ENCODE measurements at regions not wholly inside any gene's neighbourhood (a gene's known extent, or its start where the extent isn't known, plus 50 kb on each side); places are given as distances from the start of the nearest gene placed in this dataset.

- Histone ChIP-seq H3K27ac (ENCODE audit: low read depth in 1 of 2, low read length in 2 of 2) (no peak overlapping the region), H3K36me3 (ENCODE audit: control insufficient read depth in 1 of 2, insufficient read depth in 2 of 2, low read length in 1 of 2) (no peaks in the 10 kb centered on the region), H3K27me3 (ENCODE audit: control insufficient read depth in 1 of 2, insufficient read depth in 2 of 2, low read length in 1 of 2) (peaks cover 0 to 2% of the 10 kb centered on the region in 2 donors), H3K4me3 (ENCODE audit: low read length in 2 of 2) (no peak overlapping the region), H3K4me1 (ENCODE audit: control insufficient read depth in 1 of 2, insufficient read depth in 2 of 2, low read length in 2 of 2) (no peaks in the 10 kb centered on the region), H3K9me3 (ENCODE audit: control insufficient read depth, low read length) (peaks cover 1% of the 10 kb centered on the region)
- ATAC-seq (ENCODE audit: low FRiP score) (no peak), DNase-seq (no peak)
- 62 to 63% methylated on average over 2 of the region's 2 CpGs for WGBS, 2 donors
- intact Hi-C loops (cut with DNase I): no loop called here
Measured at GRCh38 chr10:117876210-117876609, 170.5 kb downstream of the RAB11FIP2 start.

GRCh38 chr10:117878626-117879025 is 168.1 kb downstream of the RAB11FIP2 start:
- no peaks in the 10 kb centered on the region for H3K4me1 ChIP-seq (ENCODE audit: control insufficient read depth in 1 of 2, insufficient read depth in 2 of 2, low read length in 2 of 2)
- no peaks in the 10 kb centered on the region for H3K36me3 ChIP-seq (ENCODE audit: control insufficient read depth in 1 of 2, insufficient read depth in 2 of 2, low read length in 1 of 2)
- H3K27ac ChIP-seq (ENCODE audit: low read depth in 1 of 2, low read length in 2 of 2): no peak overlapping the region
- DNase-seq (no peak), ATAC-seq (ENCODE audit: low FRiP score) (no peak)
- WGBS, 2 donors: 71 to 72% methylated on average over 5 of the region's 5 CpGs
- H3K4me3 ChIP-seq (ENCODE audit: low read length in 2 of 2): no peak overlapping the region
- peaks cover 1% of the 10 kb centered on the region for H3K9me3 ChIP-seq (ENCODE audit: control insufficient read depth, low read length)
- intact Hi-C loops (cut with DNase I): no loop called here
- no peaks in the 10 kb centered on the region for H3K27me3 ChIP-seq (ENCODE audit: control insufficient read depth in 1 of 2, insufficient read depth in 2 of 2, low read length in 1 of 2)

- DNase-seq: no peak
- Histone ChIP-seq H3K27ac (ENCODE audit: low read depth in 1 of 2, low read length in 2 of 2) (no peak overlapping the region), H3K36me3 (ENCODE audit: control insufficient read depth in 1 of 2, insufficient read depth in 2 of 2, low read length in 1 of 2) (no peaks in the 10 kb centered on the region), H3K9me3 (ENCODE audit: control insufficient read depth, low read length) (peaks cover under 1% of the 10 kb centered on the region), H3K4me3 (ENCODE audit: low read length in 2 of 2) (no peak overlapping the region), H3K27me3 (ENCODE audit: control insufficient read depth in 1 of 2, insufficient read depth in 2 of 2, low read length in 1 of 2) (no peaks in the 10 kb centered on the region), H3K4me1 (ENCODE audit: control insufficient read depth in 1 of 2, insufficient read depth in 2 of 2, low read length in 2 of 2) (no peaks in the 10 kb centered on the region)
- 66 to 71% methylated on average over 4 of the region's 4 CpGs for WGBS, 2 donors
- intact Hi-C loops (cut with DNase I): no loop called here
- ATAC-seq (ENCODE audit: low FRiP score): no peak
Measured at GRCh38 chr10:117884093-117884492, 162.6 kb downstream of the RAB11FIP2 start.

GRCh38 chr10:117884592-117884991 is 162.1 kb downstream of the RAB11FIP2 start:
- Histone ChIP-seq H3K36me3 (ENCODE audit: control insufficient read depth in 1 of 2, insufficient read depth in 2 of 2, low read length in 1 of 2) (no peaks in the 10 kb centered on the region), H3K9me3 (ENCODE audit: control insufficient read depth, low read length) (no peaks in the 10 kb centered on the region), H3K27ac (ENCODE audit: low read depth in 1 of 2, low read length in 2 of 2) (no peak overlapping the region), H3K4me3 (ENCODE audit: low read length in 2 of 2) (no peak overlapping the region), H3K4me1 (ENCODE audit: control insufficient read depth in 1 of 2, insufficient read depth in 2 of 2, low read length in 2 of 2) (no peaks in the 10 kb centered on the region), H3K27me3 (ENCODE audit: control insufficient read depth in 1 of 2, insufficient read depth in 2 of 2, low read length in 1 of 2) (no peaks in the 10 kb centered on the region)
- WGBS, 2 donors: 49 to 52% methylated on average over 6 of the region's 6 CpGs
- DNase-seq: no peak
- ATAC-seq (ENCODE audit: low FRiP score): no peak
- intact Hi-C loops (cut with DNase I): no loop called here

- H3K27ac ChIP-seq (ENCODE audit: low read depth in 1 of 2, low read length in 2 of 2): no peak overlapping the region
- DNase-seq: no peak
- WGBS, 2 donors: 49 to 53% methylated on average over 14 of the region's 14 CpGs
Measured at GRCh38 chr10:117885206-117885829, 161.4 kb downstream of the RAB11FIP2 start.

GRCh38 chr10:117886766-117887165 is 160.0 kb downstream of the RAB11FIP2 start:
- Histone ChIP-seq H3K27me3 (ENCODE audit: control insufficient read depth in 1 of 2, insufficient read depth in 2 of 2, low read length in 1 of 2) (no peaks in the 10 kb centered on the region), H3K36me3 (ENCODE audit: control insufficient read depth in 1 of 2, insufficient read depth in 2 of 2, low read length in 1 of 2) (no peaks in the 10 kb centered on the region), H3K4me1 (ENCODE audit: control insufficient read depth in 1 of 2, insufficient read depth in 2 of 2, low read length in 2 of 2) (no peaks in the 10 kb centered on the region), H3K27ac (ENCODE audit: low read depth in 1 of 2, low read length in 2 of 2) (no peak overlapping the region), H3K4me3 (ENCODE audit: low read length in 2 of 2) (no peak overlapping the region), H3K9me3 (ENCODE audit: control insufficient read depth, low read length) (no peaks in the 10 kb centered on the region)
- 71 to 74% methylated on average over 7 of the region's 7 CpGs for WGBS, 2 donors
- ATAC-seq (ENCODE audit: low FRiP score): no peak
- intact Hi-C loops (cut with DNase I): no loop called here
- no peak for DNase-seq

More at GRCh38 chr10:117885206-117885829, 161.4 kb downstream of the RAB11FIP2 start:
- no peak for ATAC-seq (ENCODE audit: low FRiP score)
- no peaks in the 10 kb centered on the region for H3K9me3 ChIP-seq (ENCODE audit: control insufficient read depth, low read length)
- H3K4me1 ChIP-seq (ENCODE audit: control insufficient read depth in 1 of 2, insufficient read depth in 2 of 2, low read length in 2 of 2): no peaks in the 10 kb centered on the region
- intact Hi-C loops (cut with DNase I): no loop called here
- H3K27me3 ChIP-seq (ENCODE audit: control insufficient read depth in 1 of 2, insufficient read depth in 2 of 2, low read length in 1 of 2): no peaks in the 10 kb centered on the region
- no peak overlapping the region for H3K4me3 ChIP-seq (ENCODE audit: low read length in 2 of 2)
- no peaks in the 10 kb centered on the region for H3K36me3 ChIP-seq (ENCODE audit: control insufficient read depth in 1 of 2, insufficient read depth in 2 of 2, low read length in 1 of 2)

- Histone ChIP-seq H3K27ac (ENCODE audit: low read depth in 1 of 2, low read length in 2 of 2) (no peak overlapping the region), H3K9me3 (ENCODE audit: control insufficient read depth, low read length) (no peaks in the 10 kb centered on the region), H3K27me3 (ENCODE audit: control insufficient read depth in 1 of 2, insufficient read depth in 2 of 2, low read length in 1 of 2) (peaks cover 0 to 2% of the 10 kb centered on the region in 2 donors), H3K4me3 (ENCODE audit: low read length in 2 of 2) (no peak overlapping the region), H3K36me3 (ENCODE audit: control insufficient read depth in 1 of 2, insufficient read depth in 2 of 2, low read length in 1 of 2) (no peaks in the 10 kb centered on the region), H3K4me1 (ENCODE audit: control insufficient read depth in 1 of 2, insufficient read depth in 2 of 2, low read length in 2 of 2) (no peaks in the 10 kb centered on the region)
- WGBS, 2 donors: 59 to 70% methylated on average over 4 of the region's 4 CpGs
- no peak for DNase-seq
- intact Hi-C loops (cut with DNase I): no loop called here
- ATAC-seq (ENCODE audit: low FRiP score): no peak
Measured at GRCh38 chr10:117889664-117890063, 157.1 kb downstream of the RAB11FIP2 start.

GRCh38 chr10:117892681-117893220 is 154.0 kb downstream of the RAB11FIP2 start:
- 77% methylated on average over 2 of the region's 2 CpGs for WGBS, 2 donors
- ATAC-seq (ENCODE audit: low FRiP score): no peak
- DNase-seq: no peak

GRCh38 chr10:117894339-117894738 is 152.4 kb downstream of the RAB11FIP2 start:
- DNase-seq: no peak
- Histone ChIP-seq H3K27ac (ENCODE audit: low read depth in 1 of 2, low read length in 2 of 2) (no peak overlapping the region), H3K4me3 (ENCODE audit: low read length in 2 of 2) (no peak overlapping the region), H3K27me3 (ENCODE audit: control insufficient read depth in 1 of 2, insufficient read depth in 2 of 2, low read length in 1 of 2) (peaks cover 0 to 8% of the 10 kb centered on the region in 2 donors), H3K36me3 (ENCODE audit: control insufficient read depth in 1 of 2, insufficient read depth in 2 of 2, low read length in 1 of 2) (no peaks in the 10 kb centered on the region), H3K9me3 (ENCODE audit: control insufficient read depth, low read length) (no peaks in the 10 kb centered on the region), H3K4me1 (ENCODE audit: control insufficient read depth in 1 of 2, insufficient read depth in 2 of 2, low read length in 2 of 2) (no peaks in the 10 kb centered on the region)
- 51 to 57% methylated on average over 3 of the region's 3 CpGs for WGBS, 2 donors
- no peak for ATAC-seq (ENCODE audit: low FRiP score)
- intact Hi-C loops (cut with DNase I): no loop called here

More at GRCh38 chr10:117892681-117893220, 154.0 kb downstream of the RAB11FIP2 start:
- Histone ChIP-seq H3K27ac (ENCODE audit: low read depth in 1 of 2, low read length in 2 of 2) (no peak overlapping the region), H3K4me3 (ENCODE audit: low read length in 2 of 2) (no peak overlapping the region), H3K4me1 (ENCODE audit: control insufficient read depth in 1 of 2, insufficient read depth in 2 of 2, low read length in 2 of 2) (no peaks in the 10 kb centered on the region), H3K36me3 (ENCODE audit: control insufficient read depth in 1 of 2, insufficient read depth in 2 of 2, low read length in 1 of 2) (no peaks in the 10 kb centered on the region), H3K27me3 (ENCODE audit: control insufficient read depth in 1 of 2, insufficient read depth in 2 of 2, low read length in 1 of 2) (peaks cover 0 to 8% of the 10 kb centered on the region in 2 donors), H3K9me3 (ENCODE audit: control insufficient read depth, low read length) (no peaks in the 10 kb centered on the region)
- intact Hi-C loops (cut with DNase I): no loop called here
